ENCODE measurements at regions not wholly inside any gene's neighbourhood (a gene's known extent, or its start where the extent isn't known, plus 50 kb on each side); places are given as distances from the start of the nearest gene placed in this dataset.

DNA sequence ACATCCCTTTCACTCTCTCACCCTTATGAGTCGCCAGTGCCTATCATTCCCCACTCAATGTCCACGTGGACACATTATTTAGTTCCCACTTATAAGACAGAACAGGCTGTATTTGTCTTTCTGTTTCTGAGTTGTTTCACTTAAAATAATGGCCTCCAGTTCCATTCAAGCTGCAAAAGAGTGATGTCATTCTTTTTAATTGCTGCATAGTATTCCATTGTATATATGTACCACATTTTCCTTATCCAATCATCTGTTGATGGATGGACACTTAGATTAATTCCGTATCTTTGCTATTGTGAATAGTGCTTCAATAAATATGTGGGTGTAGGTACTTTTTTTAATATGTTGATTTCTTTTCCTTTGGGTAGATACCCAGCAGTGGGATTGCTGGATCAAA, 79.1 kb downstream of the ZNF365 start:
- TF ChIP-seq, protein P1, sequence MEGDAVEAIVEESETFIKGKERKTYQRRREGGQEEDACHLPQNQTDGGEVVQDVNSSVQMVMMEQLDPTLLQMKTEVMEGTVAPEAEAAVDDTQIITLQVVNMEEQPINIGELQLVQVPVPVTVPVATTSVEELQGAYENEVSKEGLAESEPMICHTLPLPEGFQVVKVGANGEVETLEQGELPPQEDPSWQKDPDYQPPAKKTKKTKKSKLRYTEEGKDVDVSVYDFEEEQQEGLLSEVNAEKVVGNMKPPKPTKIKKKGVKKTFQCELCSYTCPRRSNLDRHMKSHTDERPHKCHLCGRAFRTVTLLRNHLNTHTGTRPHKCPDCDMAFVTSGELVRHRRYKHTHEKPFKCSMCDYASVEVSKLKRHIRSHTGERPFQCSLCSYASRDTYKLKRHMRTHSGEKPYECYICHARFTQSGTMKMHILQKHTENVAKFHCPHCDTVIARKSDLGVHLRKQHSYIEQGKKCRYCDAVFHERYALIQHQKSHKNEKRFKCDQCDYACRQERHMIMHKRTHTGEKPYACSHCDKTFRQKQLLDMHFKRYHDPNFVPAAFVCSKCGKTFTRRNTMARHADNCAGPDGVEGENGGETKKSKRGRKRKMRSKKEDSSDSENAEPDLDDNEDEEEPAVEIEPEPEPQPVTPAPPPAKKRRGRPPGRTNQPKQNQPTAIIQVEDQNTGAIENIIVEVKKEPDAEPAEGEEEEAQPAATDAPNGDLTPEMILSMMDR (IDR thresholded peaks at IDR 0.05; ENCODE audit: low read depth, low read length) = no peak
- H3K4me3 ChIP-seq (ENCODE audit: low read depth, low read length) = no peak overlapping the region

DNA sequence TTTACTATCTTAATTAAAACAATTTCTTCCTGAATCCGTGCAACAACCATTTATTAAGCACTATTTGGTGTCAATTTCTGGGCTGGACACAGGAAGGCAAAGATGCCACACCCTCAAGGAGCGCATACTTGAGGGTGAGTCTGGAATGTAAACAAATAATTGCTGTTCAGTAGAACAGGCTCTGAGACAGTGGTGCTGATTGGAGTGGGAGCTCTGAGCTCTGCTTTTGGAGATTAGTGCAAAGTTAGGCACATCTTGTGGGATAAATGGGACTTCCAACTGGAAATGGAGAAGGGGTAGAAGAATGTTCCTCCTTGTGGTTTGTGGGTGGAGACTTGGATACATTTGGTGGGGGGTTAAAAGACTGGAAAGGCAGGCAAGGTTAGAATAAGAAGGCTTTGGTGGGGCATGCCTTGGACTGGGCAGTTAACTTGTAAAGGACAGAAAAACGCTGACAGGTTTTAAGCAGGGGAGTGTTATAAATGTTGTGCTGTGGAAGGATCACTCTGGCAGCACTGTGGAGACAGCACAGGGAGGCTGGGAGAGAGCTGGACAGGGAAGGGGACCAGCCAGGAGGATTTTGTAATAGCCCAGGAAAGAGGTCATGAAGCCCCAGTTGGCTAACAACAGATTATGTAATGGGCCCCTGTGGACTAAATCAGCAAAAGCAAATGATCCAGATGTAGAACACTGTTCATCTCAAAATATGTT, 80.7 kb downstream of the ZNF365 start:
- TF ChIP-seq, protein P1 (IDR thresholded peaks at IDR 0.05; ENCODE audit: low read depth, low read length) = no peak
- no peak overlapping the region for H3K4me3 ChIP-seq (ENCODE audit: low read depth, low read length)

DNA sequence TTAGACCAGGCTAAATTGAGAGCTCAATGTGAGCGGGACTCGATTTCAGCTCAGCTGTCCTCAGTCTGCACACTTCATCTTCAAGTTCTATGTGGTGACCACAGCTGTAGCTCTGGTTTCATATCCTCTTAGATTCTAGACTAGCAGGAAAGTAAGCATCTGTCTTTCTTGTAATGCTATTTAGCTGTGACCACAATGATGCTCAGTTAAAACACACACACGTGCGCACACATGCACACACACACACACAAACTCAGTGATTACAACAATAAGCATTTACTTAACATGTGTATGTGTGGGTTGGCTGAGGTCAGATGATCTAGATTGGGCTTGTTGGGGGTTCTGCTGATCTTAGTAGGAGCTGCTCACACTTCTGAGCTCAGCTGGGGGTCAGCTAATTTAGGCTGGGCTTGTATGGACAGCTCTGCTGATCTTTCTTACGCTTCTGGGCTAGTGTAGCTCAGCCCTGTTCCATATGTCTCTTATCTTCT, 82.5 kb downstream of the ZNF365 start:
- no peak overlapping the region for H3K4me3 ChIP-seq (ENCODE audit: low read depth, low read length)
- TF ChIP-seq, protein P1 (IDR thresholded peaks at IDR 0.05; ENCODE audit: low read depth, low read length) = no peak

DNA sequence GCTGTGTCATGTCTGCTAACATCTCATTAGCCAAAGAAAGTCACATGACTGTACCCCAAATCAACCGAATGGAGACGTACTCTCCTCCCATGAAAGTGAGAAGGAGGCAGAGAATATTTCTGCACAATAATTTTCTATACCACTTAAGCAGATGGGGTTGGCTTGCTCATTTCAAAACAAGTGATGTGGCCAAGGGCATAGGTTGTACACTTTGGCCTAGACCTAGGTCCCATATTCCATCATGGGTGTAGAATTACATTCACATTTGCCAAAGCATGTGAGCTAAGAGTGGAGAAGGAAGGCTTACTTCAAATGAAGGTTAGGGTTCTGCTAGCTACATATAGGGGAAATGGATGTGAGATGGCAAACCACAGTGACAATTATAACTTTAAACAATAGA, 83.0 kb downstream of the ZNF365 start:
- no peak overlapping the region for H3K4me3 ChIP-seq (ENCODE audit: low read depth, low read length)
- TF ChIP-seq, protein P1 (IDR thresholded peaks at IDR 0.05; ENCODE audit: low read depth, low read length) = no peak

DNA sequence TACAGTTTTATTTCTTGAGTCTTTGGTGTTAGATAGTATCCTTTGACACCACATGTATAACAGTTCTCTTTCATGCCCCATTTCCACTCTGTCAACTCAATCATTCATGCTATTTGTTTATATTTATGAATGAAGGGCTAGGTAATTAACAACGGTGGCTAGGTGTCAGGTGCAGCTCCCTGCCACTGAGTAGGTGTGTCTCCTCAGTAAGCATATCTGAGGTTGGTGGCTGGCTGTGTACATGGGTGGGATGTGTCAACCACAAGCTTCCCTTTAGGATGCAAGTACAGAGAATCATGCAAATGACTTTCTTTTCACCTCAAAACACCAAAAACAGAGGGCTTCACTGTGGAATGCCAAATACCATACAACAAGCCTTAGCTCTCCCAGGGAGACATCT, 83.4 kb downstream of the ZNF365 start:
- TF ChIP-seq, protein P1 (IDR thresholded peaks at IDR 0.05; ENCODE audit: low read depth, low read length) = no peak
- H3K4me3 ChIP-seq (ENCODE audit: low read depth, low read length) = no peak overlapping the region

DNA sequence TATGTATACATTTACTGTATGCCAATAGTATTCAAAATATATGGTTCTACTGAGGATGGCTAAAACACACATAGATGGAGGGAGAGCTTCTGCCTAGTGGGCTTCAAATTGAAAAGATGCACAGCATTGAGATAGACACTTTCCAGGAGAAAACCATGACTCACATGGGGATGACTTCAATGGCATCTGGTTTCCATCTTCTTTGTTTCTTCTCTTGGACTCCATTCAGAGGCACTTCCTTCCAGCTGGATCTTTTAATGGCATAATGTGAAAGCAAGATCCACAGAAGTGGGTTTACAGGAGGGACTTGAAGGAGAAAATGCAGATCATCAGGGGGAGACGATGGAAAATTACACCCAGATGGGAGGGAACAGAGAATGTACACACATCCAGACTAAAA, 84.9 kb downstream of the ZNF365 start:
- TF ChIP-seq, protein P1 (IDR thresholded peaks at IDR 0.05; ENCODE audit: low read depth, low read length) = no peak
- no peak overlapping the region for H3K4me3 ChIP-seq (ENCODE audit: low read depth, low read length)

DNA sequence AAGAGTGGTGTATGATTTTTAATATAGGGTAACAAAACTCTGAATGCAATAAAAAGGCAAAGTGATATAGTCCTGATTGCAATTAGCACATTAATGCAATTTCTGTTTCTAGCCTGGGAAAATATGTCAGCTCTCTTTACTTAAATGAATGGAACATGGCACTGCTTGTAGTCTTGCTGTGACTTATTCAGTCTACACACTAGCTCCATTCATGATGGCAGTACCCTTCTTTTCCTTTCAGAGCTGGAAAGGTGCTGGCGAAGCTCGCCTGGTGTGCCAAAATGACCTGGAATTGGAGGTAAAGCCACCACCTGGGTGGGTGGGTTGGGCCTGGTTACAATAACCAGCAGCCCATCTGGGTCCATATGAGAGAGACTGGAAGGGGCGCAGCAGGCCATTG, 85.3 kb downstream of the ZNF365 start:
- no peak overlapping the region for H3K4me3 ChIP-seq (ENCODE audit: low read depth, low read length)
- TF ChIP-seq, protein P1 (IDR thresholded peaks at IDR 0.05; ENCODE audit: low read depth, low read length) = no peak

Measured in WI38 (cell line).